CD4-positive, alpha-beta T cell (primary cell): ENCODE measurements at regions not wholly inside any gene's neighbourhood (a gene's known extent, or its start where the extent isn't known, plus 50 kb on each side); places are given as distances from the start of the nearest gene placed in this dataset.
"Not testable (repeated sequence)": the region's sequence is repeated elsewhere in the genome, so short reads cannot be mapped to it uniquely, and the experiment has no call there.

ENCODE experiments used
- ATAC-seq: fragments of 200-7000 bp; cut with Tn5 transposase; one replicate; pipeline ENCODE4 v1.10.0; 2022; ENCODE audit warnings: mild to moderate bottlenecking; ENCODE audit not compliant: poor library complexity
- CTCF ChIA-PET: fragments of 350-600 bp; sonication (Branson Sonifier 250); formaldehyde crosslinking; loops from one replicate; lab custom pipeline; 2021; ENCODE audit warnings: antibody characterized with exemption, inconsistent platforms; lab: Charles Lee
- POLR2A ChIA-PET: fragments of 350-600 bp; sonication (Branson Sonifier 250); formaldehyde crosslinking; loops from one replicate; lab custom pipeline; 2021; ENCODE audit warnings: antibody characterized with exemption, inconsistent platforms; lab: Charles Lee
- DNase-seq, 14 experiments: peaks; one replicate each; pipeline ENCODE4 v3.0.0-alpha.2; 2013 to 2020; ENCODE audit warnings: mixed read lengths in 2 of 14
- H3K27ac ChIP-seq, 2 donors: one replicate each; pipeline versions ENCODE4 v1.5.1 to v1.7.0; 2013; ENCODE audit warnings: low read length in 2 of 2, low read depth in 1 of 2, mild to moderate bottlenecking in 1 of 2
- H3K27me3 ChIP-seq, 2 experiments: 1 replicate in 1 of 2; 2 replicates in 1 of 2; pipeline versions ENCODE4 v1.6.1 to v1.7.0; 2013; ENCODE audit warnings: low read length in 2 of 2, control low read depth in 1 of 2, mild to moderate bottlenecking in 1 of 2, moderate library complexity in 1 of 2; ENCODE audit not compliant: insufficient read depth in 2 of 2, control insufficient read depth in 1 of 2
- H3K36me3 ChIP-seq: one replicate; pipeline ENCODE4 v1.6.1; 2013; ENCODE audit warnings: low read length, control low read depth; ENCODE audit not compliant: insufficient read depth
- H3K4me1 ChIP-seq: one replicate; pipeline ENCODE4 v1.6.1; 2013; ENCODE audit warnings: low read length, control low read depth; ENCODE audit not compliant: insufficient read depth
- H3K4me3 ChIP-seq: one replicate; pipeline ENCODE4 v1.5.1; 2013; ENCODE audit warnings: mild to moderate bottlenecking, low read length, moderate library complexity
- H3K9me3 ChIP-seq, 2 experiments: 1 replicate in 1 of 2; 2 replicates in 1 of 2; pipeline versions ENCODE4 v1.6.1 to v1.7.0; 2013; ENCODE audit warnings: low read length in 2 of 2, mild to moderate bottlenecking in 2 of 2, control low read depth in 1 of 2, moderate library complexity in 1 of 2; ENCODE audit not compliant: control insufficient read depth in 1 of 2, insufficient read depth in 1 of 2
- H3K27ac Mint-ChIP-seq: one replicate; pipeline ENCODE4 v1.8.0; 2020; ENCODE audit warnings: mixed read lengths
- H3K27me3 Mint-ChIP-seq: one replicate; pipeline ENCODE4 v1.8.0; 2021; ENCODE audit warnings: mixed read lengths
- H3K36me3 Mint-ChIP-seq: one replicate; pipeline ENCODE4 v1.8.0; 2021; ENCODE audit warnings: low read depth, mixed read lengths
- H3K4me1 Mint-ChIP-seq: one replicate; pipeline ENCODE4 v1.8.0; 2021; ENCODE audit warnings: low read depth, mixed read lengths
- H3K4me3 Mint-ChIP-seq: one replicate; pipeline ENCODE4 v1.8.0; 2020; ENCODE audit warnings: mild to moderate bottlenecking, mixed read lengths
- H3K9me3 Mint-ChIP-seq: one replicate; pipeline ENCODE4 v1.8.0; 2020; ENCODE audit warnings: mixed read lengths
- intact Hi-C, 2 experiments: fragments of 100-400 bp; cut with DNase I in 1 of 2; cut with micrococcal nuclease in 1 of 2; formaldehyde crosslinking; loops; one replicate each; pipeline versions ENCODE4 v1.15.1 to v1.9.0; 2023 to 2025; cut with DNase I, micrococcal nuclease
- TF ChIP-seq, protein P1 (sequence below): fragments of 200-600 bp; IDR thresholded peaks from one replicate; pipeline ENCODE4 v1.8.0; 2022; ENCODE audit warnings: antibody characterized with exemption, mild to moderate bottlenecking

DNA sequence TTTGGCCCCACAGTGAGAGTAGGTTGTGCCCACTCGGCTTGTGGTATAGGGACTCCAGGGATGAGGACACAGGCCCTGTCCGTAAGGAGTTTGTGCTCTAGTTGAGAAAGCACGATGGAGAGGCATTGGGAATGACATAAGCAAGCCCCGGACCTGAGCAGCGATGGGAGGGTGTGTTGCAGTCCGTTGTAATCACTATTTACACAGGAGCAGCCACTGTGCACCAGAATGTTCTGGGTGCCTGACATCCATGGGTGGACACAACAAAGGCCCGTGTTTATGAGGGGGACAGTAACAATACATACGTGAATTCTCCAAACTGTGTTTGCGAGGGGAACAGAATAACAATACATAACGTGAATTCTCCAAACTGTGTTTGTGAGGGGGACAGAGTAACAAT, 86.8 kb downstream of the NPIPB11 start:
- peaks cover 7% of the 10 kb centered on the region for H3K4me1 Mint-ChIP-seq
- H3K27ac Mint-ChIP-seq: no peak overlapping the region

DNA sequence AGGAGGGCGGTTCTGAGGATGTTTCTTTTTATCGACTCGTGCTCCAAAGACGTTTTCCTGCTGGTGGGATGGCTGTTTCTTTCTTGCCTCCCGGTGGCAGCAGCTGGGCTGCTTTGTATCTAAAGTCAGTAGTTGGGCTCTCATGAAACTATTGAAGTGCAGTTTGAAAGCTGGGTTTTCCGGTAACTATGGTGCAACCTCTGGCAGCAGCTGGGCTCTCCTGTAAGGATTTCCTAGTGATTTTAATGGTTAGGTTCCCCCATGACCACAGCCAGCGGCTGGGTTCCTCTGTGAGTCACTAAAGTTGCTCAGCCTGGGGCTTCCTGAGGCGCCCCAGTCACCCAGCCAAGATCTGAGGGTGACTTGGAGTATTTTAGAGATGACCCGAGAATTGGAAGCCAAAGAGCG, 87.9 kb downstream of the NPIPB11 start:
- H3K9me3 ChIP-seq, CTCF ChIA-PET, H3K27ac Mint-ChIP-seq, intact Hi-C loops, H3K4me1 ChIP-seq, H3K36me3 Mint-ChIP-seq, POLR2A ChIA-PET, H3K27ac ChIP-seq, H3K9me3 Mint-ChIP-seq, H3K4me1 Mint-ChIP-seq, H3K4me3 ChIP-seq, H3K4me3 Mint-ChIP-seq, H3K27me3 ChIP-seq, H3K27me3 Mint-ChIP-seq, H3K36me3 ChIP-seq: not testable (repeated sequence)
- ATAC-seq (peak; percentile 39), DNase-seq (peak in 2 of 14 experiments; percentile 55 to 66)

More for the DNA sequence above, 86.8 kb downstream of the NPIPB11 start:
- Histone ChIP-seq H3K4me3 (no peak overlapping the region), H3K36me3 (no peaks in the 10 kb centered on the region), H3K4me1 (no peaks in the 10 kb centered on the region), H3K9me3 (no peaks in the 10 kb centered on the region), H3K27ac (no peak overlapping the region), H3K27me3 (no peaks in the 10 kb centered on the region)
- CTCF ChIA-PET: no interaction called here
- no peaks in the 10 kb centered on the region for H3K36me3 Mint-ChIP-seq
- H3K27me3 Mint-ChIP-seq: no peaks in the 10 kb centered on the region
- intact Hi-C loops: no loop called here
- TF ChIP-seq, protein P1, sequence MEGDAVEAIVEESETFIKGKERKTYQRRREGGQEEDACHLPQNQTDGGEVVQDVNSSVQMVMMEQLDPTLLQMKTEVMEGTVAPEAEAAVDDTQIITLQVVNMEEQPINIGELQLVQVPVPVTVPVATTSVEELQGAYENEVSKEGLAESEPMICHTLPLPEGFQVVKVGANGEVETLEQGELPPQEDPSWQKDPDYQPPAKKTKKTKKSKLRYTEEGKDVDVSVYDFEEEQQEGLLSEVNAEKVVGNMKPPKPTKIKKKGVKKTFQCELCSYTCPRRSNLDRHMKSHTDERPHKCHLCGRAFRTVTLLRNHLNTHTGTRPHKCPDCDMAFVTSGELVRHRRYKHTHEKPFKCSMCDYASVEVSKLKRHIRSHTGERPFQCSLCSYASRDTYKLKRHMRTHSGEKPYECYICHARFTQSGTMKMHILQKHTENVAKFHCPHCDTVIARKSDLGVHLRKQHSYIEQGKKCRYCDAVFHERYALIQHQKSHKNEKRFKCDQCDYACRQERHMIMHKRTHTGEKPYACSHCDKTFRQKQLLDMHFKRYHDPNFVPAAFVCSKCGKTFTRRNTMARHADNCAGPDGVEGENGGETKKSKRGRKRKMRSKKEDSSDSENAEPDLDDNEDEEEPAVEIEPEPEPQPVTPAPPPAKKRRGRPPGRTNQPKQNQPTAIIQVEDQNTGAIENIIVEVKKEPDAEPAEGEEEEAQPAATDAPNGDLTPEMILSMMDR: no peak
- ATAC-seq (no peak), DNase-seq (no peak)
- no peaks in the 10 kb centered on the region for H3K9me3 Mint-ChIP-seq
- H3K4me3 Mint-ChIP-seq: no peak overlapping the region
- POLR2A ChIA-PET: no interaction called here

DNA sequence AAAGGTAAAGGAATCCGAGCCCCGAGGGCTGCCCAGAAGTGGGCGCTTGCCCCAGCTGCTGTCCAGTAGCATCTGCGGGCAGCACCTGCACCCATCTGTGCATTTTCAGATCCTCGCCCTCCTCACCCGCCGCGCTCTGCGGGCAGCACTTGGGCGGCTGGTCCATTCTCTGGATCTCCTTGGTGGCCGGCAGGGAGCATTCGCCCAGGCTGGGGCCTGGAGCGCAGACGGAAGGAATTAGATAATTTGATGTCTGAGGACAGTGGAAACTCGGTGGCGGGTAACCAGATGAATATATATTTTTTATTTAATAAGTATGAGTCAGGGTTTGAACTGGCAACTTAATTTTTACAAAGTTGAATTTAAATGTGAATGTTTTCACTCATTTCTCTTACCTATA, 88.5 kb downstream of the NPIPB11 start:
- Histone ChIP-seq H3K36me3 (no peaks in the 10 kb centered on the region), H3K4me1 (no peaks in the 10 kb centered on the region), H3K27ac (no peak overlapping the region), H3K27me3 (no peaks in the 10 kb centered on the region), H3K9me3 (no peaks in the 10 kb centered on the region), H3K4me3 (no peak overlapping the region)
- H3K4me3 Mint-ChIP-seq: no peak overlapping the region
- H3K9me3 Mint-ChIP-seq: no peaks in the 10 kb centered on the region
- H3K27me3 Mint-ChIP-seq: no peaks in the 10 kb centered on the region
- POLR2A ChIA-PET: no interaction called here
- intact Hi-C loops: no loop called here
- DNase-seq (no peak), ATAC-seq (no peak)
- H3K4me1 Mint-ChIP-seq: no peaks in the 10 kb centered on the region
- TF ChIP-seq, protein P1: no peak
- no peaks in the 10 kb centered on the region for H3K36me3 Mint-ChIP-seq
- CTCF ChIA-PET: interaction anchor here (0.7 kb wide), 1 partner anchor 136 kb away, joined by 3 read pairs; no protein-coding TSS in a partner anchor
- H3K27ac Mint-ChIP-seq: no peak overlapping the region

DNA sequence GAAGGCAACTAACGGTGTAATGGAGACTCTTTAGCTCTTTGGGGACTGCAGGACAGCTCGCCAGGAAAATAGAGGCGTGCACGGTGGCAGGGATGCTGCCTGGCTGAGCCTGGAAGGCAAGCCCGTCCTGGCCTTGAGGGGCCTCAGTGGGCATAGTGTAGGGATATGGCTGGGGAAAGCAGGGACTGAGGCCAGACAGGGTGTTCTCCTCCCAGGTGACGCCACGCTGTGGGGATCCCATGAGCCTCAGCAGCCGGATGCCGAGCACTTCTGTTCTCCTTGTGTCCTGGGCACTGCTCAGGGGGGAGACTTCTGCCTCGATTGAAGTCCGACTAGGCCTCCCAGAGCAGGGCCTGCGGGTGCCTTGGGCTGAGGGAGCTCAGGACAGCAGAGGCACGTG, 89.2 kb downstream of the NPIPB11 start:
- no peak overlapping the region for H3K27ac ChIP-seq
- no peaks in the 10 kb centered on the region for H3K4me1 Mint-ChIP-seq
- ATAC-seq (no peak), DNase-seq (no peak)
- no peaks in the 10 kb centered on the region for H3K36me3 Mint-ChIP-seq
- no peaks in the 10 kb centered on the region for H3K27me3 Mint-ChIP-seq
- ChIA-PET CTCF (interaction anchor here (0.7 kb wide), 1 partner anchor 135 kb away, joined by 3 read pairs; no protein-coding TSS in a partner anchor), POLR2A (no interaction called here)
- intact Hi-C loops: no loop called here
- H3K27ac Mint-ChIP-seq: no peak overlapping the region
- H3K4me3 ChIP-seq: no peak overlapping the region
- H3K9me3 Mint-ChIP-seq: no peaks in the 10 kb centered on the region
- H3K4me3 Mint-ChIP-seq: no peak overlapping the region
- TF ChIP-seq, protein P1: no peak
- no peaks in the 10 kb centered on the region for H3K4me1 ChIP-seq
- no peaks in the 10 kb centered on the region for H3K36me3 ChIP-seq
- H3K9me3 ChIP-seq: no peaks in the 10 kb centered on the region
- no peaks in the 10 kb centered on the region for H3K27me3 ChIP-seq
